Endodermal cell (in vitro differentiated cells): ENCODE measurements at regions not wholly inside any gene's neighbourhood (a gene's known extent, or its start where the extent isn't known, plus 50 kb on each side); places are given as distances from the start of the nearest gene placed in this dataset.

Experiments
- DNase-seq: peaks from one replicate; pipeline ENCODE4 v3.0.0-alpha.2; 2017
- H3K27ac ChIP-seq: 2 replicates; pipeline ENCODE4 v1.5.1; 2013; ENCODE audit warnings: mild to moderate bottlenecking, low read depth, low read length, moderate library complexity
- H3K27me3 ChIP-seq: 2 replicates; pipeline ENCODE4 v1.6.1; 2013; ENCODE audit warnings: mild to moderate bottlenecking, low read length, moderate library complexity; ENCODE audit not compliant: insufficient read depth, control insufficient read depth, poor library complexity, severe bottlenecking
- H3K36me3 ChIP-seq: 2 replicates; pipeline ENCODE4 v1.7.0; 2013; ENCODE audit warnings: mild to moderate bottlenecking, low read length, moderate library complexity; ENCODE audit not compliant: control insufficient read depth, insufficient read depth
- H3K4me1 ChIP-seq: one replicate; pipeline ENCODE4 v1.7.0; 2013; ENCODE audit warnings: low read length; ENCODE audit not compliant: control insufficient read depth, insufficient read depth
- H3K4me3 ChIP-seq: 2 replicates; pipeline ENCODE4 v1.5.1; 2013; ENCODE audit warnings: mild to moderate bottlenecking, low read length, moderate library complexity
- H3K9ac ChIP-seq: 2 replicates; pipeline ENCODE4 v1.6.1; 2013; ENCODE audit warnings: mild to moderate bottlenecking, low read length, moderate library complexity; ENCODE audit not compliant: poor library complexity, severe bottlenecking; ENCODE audit errors: extremely low read depth
- H3K9me3 ChIP-seq: 2 replicates; pipeline ENCODE4 v1.6.1; 2013; ENCODE audit warnings: mild to moderate bottlenecking, low read length, moderate library complexity; ENCODE audit not compliant: control insufficient read depth
- H3K27ac Mint-ChIP-seq: 2 replicates; pipeline ENCODE4 v1.8.0; 2020; ENCODE audit warnings: mixed read lengths
- H3K27me3 Mint-ChIP-seq: 2 replicates; pipeline ENCODE4 v1.8.0; 2021; ENCODE audit warnings: mild to moderate bottlenecking, mixed read lengths; ENCODE audit not compliant: insufficient read depth
- H3K36me3 Mint-ChIP-seq: 2 replicates; pipeline ENCODE4 v1.8.0; 2020; ENCODE audit warnings: low read depth, mixed read lengths
- H3K4me1 Mint-ChIP-seq: 2 replicates; pipeline ENCODE4 v1.8.0; 2020; ENCODE audit warnings: mixed read lengths
- H3K4me3 Mint-ChIP-seq: 2 replicates; pipeline ENCODE4 v1.8.0; 2020; ENCODE audit warnings: mild to moderate bottlenecking, moderate library complexity, mixed read lengths
- H3K9me3 Mint-ChIP-seq: 2 replicates; pipeline ENCODE4 v1.8.0; 2020; ENCODE audit warnings: mild to moderate bottlenecking, mixed read lengths
- CTCF ChIP-seq: fragments of 200-600 bp; sonication (generic); conservative IDR thresholded peaks from 2 replicates; pipeline ENCODE4 v1.5.0; 2021; ENCODE audit warnings: antibody characterized with exemption, mild to moderate bottlenecking
- WGBS, 2 experiments: methylation state at CpG; one replicate each; pipeline versions ENCODE4 v1.1.5 to v1.1.7; 2013; ENCODE audit warnings: missing lambda C conversion rate in 2 of 2, mixed read lengths in 1 of 2; ENCODE audit not compliant: insufficient coverage in 1 of 2, insufficient read length in 1 of 2; 5-methylcytosine and 5-hydroxymethylcytosine counted together

GRCh38 chr2:38190542-38191218 lies 114.7 kb upstream of the CYP1B1 start:
- no peaks in the 10 kb centered on the region for H3K27me3 ChIP-seq
- H3K36me3 ChIP-seq = no peaks in the 10 kb centered on the region
- H3K27me3 Mint-ChIP-seq = peaks cover 3% of the 10 kb centered on the region
- H3K36me3 Mint-ChIP-seq = no peaks in the 10 kb centered on the region
- no peaks in the 10 kb centered on the region for H3K9me3 ChIP-seq
- no peak for TF ChIP-seq CTCF
- no peak overlapping the region for H3K9ac ChIP-seq
- WGBS, 2 experiments = 95% methylated on average over 3 of the region's 3 CpGs; no CpG with 5 or more reads in 1 of the 2 experiments
- H3K27ac ChIP-seq = no peak overlapping the region
- no peaks in the 10 kb centered on the region for H3K9me3 Mint-ChIP-seq
- no peak overlapping the region for H3K4me3 Mint-ChIP-seq
- H3K4me1 ChIP-seq = no peaks in the 10 kb centered on the region
- no peak for DNase-seq
- H3K27ac Mint-ChIP-seq = no peak overlapping the region
- no peak overlapping the region for H3K4me3 ChIP-seq
- peaks cover 13% of the 10 kb centered on the region for H3K4me1 Mint-ChIP-seq

- no peak overlapping the region for H3K27ac Mint-ChIP-seq
- no peaks in the 10 kb centered on the region for H3K9me3 Mint-ChIP-seq
- no peaks in the 10 kb centered on the region for H3K9me3 ChIP-seq
- H3K27me3 ChIP-seq = no peaks in the 10 kb centered on the region
- H3K27ac ChIP-seq = no peak overlapping the region
- peaks cover 5% of the 10 kb centered on the region for H3K27me3 Mint-ChIP-seq
- H3K4me1 Mint-ChIP-seq = no peaks in the 10 kb centered on the region
- no peak overlapping the region for H3K4me3 Mint-ChIP-seq
- H3K4me1 ChIP-seq = no peaks in the 10 kb centered on the region
- H3K36me3 ChIP-seq = no peaks in the 10 kb centered on the region
- 95 to 96% methylated on average over 2 to 5 of the region's 5 CpGs for WGBS, 2 experiments
- H3K36me3 Mint-ChIP-seq = no peaks in the 10 kb centered on the region
- TF ChIP-seq CTCF = no peak
- H3K4me3 ChIP-seq = no peak overlapping the region
- H3K9ac ChIP-seq = no peak overlapping the region
- DNase-seq = no peak
Measured at GRCh38 chr2:38187541-38188011, 111.6 kb upstream of the CYP1B1 start.

GRCh38 chr2:38185012-38185491 lies 109.1 kb upstream of the CYP1B1 start:
- no peak overlapping the region for H3K4me3 ChIP-seq
- H3K27ac ChIP-seq = no peak overlapping the region
- no peaks in the 10 kb centered on the region for H3K27me3 ChIP-seq
- Mint-ChIP-seq H3K27me3 (peaks cover 2% of the 10 kb centered on the region), H3K27ac (no peak overlapping the region), H3K4me3 (no peak overlapping the region), H3K9me3 (no peaks in the 10 kb centered on the region), H3K4me1 (no peaks in the 10 kb centered on the region), H3K36me3 (no peaks in the 10 kb centered on the region)
- 84 to 100% methylated on average over 1 of the region's 1 CpG for WGBS, 2 experiments
- no peaks in the 10 kb centered on the region for H3K9me3 ChIP-seq
- H3K9ac ChIP-seq = no peak overlapping the region
- H3K4me1 ChIP-seq = no peaks in the 10 kb centered on the region
- no peak for TF ChIP-seq CTCF
- DNase-seq = no peak
- no peaks in the 10 kb centered on the region for H3K36me3 ChIP-seq
